LHCN-M2 (cell line): ENCODE measurements at regions not wholly inside any gene's neighbourhood (a gene's known extent, or its start where the extent isn't known, plus 50 kb on each side); places are given as distances from the start of the nearest gene placed in this dataset.
A peak's percentile ranks its signal among the peaks of the same experiment; 100 is the strongest.

ENCODE experiments used
- DNase-seq: peaks from one replicate; pipeline ENCODE4 v3.0.0-alpha.2; 2012; ENCODE audit warnings: low read depth

GRCh38 chr13:40275155-40275554, 391.3 kb downstream of the FOXO1 start:
- no peak for DNase-seq

GRCh38 chr13:40275636-40276035, 390.8 kb downstream of the FOXO1 start:
- peak; percentile 52 for DNase-seq

GRCh38 chr13:40283666-40284065, 382.8 kb downstream of the FOXO1 start:
- no peak for DNase-seq

DNA sequence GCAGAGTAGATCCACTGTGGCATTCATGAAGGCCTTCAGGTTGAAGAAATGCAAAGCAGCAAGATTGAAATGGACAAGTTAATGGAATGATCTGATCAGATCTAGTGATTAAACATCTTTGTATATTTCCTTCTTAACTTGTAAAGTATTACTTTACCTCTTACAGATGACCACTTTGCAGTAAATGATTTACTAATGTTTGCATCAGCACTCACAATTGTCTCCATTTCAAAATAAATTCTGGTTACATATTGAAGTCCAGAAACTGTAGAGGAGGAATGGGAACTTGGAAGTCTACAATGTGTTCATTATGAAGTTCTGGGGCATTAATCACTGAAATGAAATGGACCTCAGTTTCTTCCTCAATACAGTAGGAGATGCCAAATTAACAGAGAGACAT, 380.8 kb downstream of the FOXO1 start:
- DNase-seq, result no peak

- DNase-seq, result no peak
Measured at GRCh38 chr13:40287428-40287827, 379.0 kb downstream of the FOXO1 start.

GRCh38 chr13:40288259-40288658, 378.2 kb downstream of the FOXO1 start:
- DNase-seq, result no peak

DNA sequence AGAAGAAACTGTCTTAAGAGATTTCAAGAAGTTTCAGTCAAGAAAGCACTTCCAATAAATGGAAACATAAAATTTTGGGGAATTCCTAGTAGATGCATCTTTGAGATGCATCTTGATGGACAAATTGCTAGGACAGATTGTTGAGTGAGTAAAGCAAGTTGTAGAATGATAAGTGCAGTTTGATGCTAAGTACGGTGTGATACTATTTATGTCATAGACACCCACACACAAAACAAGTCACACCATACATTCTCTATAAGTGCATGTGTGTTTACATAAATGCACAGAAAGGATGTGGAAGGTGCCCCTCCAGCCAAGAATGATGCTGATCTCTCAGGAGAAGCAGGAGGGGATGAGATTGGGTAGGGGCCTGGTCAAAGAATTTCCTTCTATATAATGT, 375.7 kb downstream of the FOXO1 start:
- DNase-seq, result no peak

DNA sequence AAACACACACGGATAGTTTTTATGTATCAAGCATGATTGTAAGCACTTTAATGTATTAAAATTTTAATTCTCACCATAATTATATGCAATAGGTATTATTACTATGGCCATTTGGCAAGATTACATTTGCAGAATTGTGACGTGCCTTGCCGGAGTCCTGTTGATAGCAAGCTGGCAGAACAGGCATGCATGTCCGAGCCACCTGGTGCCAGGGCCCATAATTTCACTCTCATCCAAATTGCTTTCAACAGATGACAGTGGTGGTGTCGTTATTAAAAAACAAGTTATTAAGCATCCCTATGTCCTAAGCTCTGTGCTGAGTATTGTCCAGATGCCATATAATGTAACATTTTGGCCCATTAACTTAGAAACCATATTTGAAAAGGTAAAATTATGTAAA, 374.3 kb downstream of the FOXO1 start:
- DNase-seq, result no peak

- no peak for DNase-seq
Measured at GRCh38 chr13:40292536-40292935, 373.9 kb downstream of the FOXO1 start.

DNA sequence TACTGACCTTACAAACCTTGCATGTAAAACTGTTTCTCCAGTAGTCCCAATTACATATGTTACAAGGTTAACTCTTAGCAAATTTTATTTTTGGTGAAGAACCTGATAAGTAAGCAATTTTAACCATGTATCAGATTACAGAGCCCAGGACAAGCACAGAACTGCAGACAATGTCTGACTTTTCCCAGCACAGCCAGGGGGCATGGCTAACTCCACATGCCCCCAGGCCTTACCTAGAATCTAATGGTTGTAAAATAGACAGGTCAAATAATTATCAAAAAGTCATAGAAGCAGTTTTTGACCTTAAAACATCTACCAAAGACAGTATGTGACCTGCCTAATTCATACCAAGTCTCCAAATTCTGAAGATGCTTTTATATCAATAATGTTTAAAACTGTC, 364.1 kb downstream of the FOXO1 start:
- DNase-seq, result no peak

GRCh38 chr13:40304391-40304790, 362.1 kb downstream of the FOXO1 start:
- no peak for DNase-seq

- DNase-seq, result peak; percentile 7
Measured at GRCh38 chr13:40306817-40307216, 359.6 kb downstream of the FOXO1 start.

GRCh38 chr13:40309881-40310280, 356.6 kb downstream of the FOXO1 start:
- no peak for DNase-seq

GRCh38 chr13:40311356-40312101, 354.9 kb downstream of the FOXO1 start:
- no peak for DNase-seq

DNA sequence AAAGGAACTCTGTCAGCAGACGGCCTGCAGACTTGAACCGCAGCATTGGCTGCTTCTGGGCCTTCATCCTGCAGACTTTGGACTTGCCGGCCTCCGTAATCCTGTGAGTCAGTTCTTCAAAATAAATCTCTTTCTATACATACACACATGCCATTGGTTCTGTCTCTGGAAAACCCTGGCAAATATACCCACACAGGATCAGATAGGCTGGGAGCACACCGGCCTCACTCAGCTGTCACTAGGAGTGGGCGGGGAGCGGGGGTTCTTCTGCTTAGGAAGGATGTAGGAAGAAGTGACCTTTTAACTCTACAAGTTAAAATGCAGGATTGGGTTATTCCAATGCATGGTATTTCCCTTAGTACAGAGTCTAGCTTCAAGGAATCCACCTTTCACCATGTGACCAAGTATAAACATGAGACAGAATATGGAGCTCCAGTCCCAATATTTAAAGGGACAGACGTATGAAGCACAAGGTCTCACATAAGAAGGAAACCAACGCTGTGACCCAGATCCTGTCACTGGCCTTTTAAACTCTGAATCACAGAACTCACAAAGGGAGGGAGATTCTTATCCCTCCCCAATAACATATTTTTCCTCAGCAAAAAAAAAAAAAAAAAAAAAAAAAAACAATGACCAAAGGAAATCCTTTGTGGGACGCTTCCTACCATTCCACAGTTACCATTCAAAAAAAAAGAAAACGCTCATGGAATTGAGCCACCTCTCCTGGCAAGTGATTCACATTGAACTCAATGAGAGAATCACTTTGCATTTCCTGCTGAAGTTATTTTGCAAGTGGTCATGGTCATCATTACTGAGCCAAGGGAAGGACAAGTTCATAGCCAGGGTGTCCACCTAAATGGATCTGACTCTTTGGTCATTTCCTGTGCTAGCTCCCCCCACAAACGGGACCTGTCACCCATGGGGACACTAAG, 352.9 kb downstream of the FOXO1 start:
- peak; percentile 8 for DNase-seq

GRCh38 chr13:40315416-40316064, 350.9 kb downstream of the FOXO1 start:
- DNase-seq, result no peak

- no peak for DNase-seq
Measured at GRCh38 chr13:40316301-40316700, 350.1 kb downstream of the FOXO1 start.

GRCh38 chr13:40317980-40318327, 348.5 kb downstream of the FOXO1 start:
- DNase-seq, result no peak

DNA sequence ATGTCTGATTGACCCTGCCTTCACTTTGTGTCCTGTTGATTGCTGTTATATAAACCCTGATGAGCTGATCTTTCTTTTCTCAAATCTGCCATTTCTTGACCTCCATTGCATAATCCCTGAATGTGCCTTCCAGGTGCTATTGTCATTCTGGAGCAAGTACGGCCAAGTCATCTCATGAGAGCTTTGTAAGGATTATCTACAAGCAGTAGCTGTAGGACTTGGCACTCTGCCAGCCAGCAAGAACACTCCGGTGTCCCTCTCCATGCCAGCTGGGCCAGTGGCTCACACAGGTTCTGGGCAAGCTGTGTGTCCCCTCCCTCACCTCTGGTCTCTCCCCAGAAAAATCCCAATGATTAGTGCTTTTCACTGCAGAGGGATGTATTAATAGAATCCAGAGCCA, 348.1 kb downstream of the FOXO1 start:
- DNase-seq, result peak; percentile 27

DNA sequence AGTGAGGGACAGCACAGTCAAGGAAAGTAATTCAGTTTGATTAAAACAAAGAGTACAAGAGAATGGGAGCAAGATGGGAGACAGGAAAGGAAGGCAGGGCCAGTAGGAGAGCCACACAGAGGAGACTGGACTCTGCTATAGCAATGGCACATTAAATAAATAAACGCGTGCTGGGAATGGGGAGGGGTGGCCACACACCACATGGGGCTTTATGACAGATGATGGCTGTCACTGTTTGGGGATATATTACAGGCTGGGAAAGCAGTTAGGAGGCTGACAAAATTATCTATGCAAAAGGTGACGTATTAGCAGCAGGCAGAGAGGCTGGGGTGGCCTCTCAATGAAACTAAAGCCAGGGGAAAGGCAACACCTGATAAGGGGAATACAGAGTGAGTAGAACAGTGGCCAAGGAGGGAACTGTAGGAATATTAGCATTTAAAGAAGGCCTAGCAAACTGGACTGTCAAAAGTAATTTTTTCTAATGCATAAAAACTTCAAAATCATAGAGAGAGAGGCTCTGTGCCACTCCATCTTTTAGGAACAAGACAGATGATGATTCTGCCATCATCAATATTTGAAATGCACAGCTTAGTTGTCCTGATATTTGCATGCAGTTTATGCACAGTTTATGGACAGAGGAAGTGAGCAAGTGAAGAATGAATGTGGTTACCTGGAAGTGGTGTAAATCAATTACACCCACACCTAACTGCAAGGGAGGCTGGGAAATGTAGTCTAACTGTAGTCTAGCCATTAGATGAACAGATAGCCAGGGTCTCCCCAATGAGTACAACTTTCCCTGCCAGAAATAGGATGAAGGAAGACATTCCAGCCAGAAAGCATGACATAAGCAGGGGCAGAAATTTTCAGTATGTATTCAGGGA, 346.5 kb downstream of the FOXO1 start:
- no peak for DNase-seq

DNA sequence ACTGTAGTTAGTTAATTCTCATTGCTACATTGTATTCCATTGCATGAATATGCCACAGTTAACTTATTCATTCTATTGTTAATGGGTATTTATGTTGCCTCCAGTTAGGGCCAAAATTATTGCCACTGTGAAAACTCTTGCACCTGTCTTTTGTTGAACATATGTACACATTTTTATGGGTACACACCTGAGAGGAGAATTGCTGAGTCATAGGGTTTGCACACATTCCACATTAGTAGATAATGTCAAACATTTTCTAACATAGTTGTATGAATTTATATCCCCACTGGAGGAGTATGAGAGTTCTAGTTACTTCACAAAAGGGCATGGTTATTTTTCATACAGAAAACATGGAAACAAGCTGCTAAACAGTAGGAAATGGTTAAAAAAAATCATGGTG, 338.4 kb downstream of the FOXO1 start:
- no peak for DNase-seq
